AG09309 (cell line): ENCODE measurements at regions not wholly inside any gene's neighbourhood (a gene's known extent, or its start where the extent isn't known, plus 50 kb on each side); places are given as distances from the start of the nearest gene placed in this dataset.

Source experiments
- DNase-seq: peaks from one replicate; pipeline ENCODE4 v3.0.0-alpha.2; 2010; ENCODE audit warnings: low read depth
- H3K4me3 ChIP-seq: 2 replicates; pipeline ENCODE4 v1.5.1; 2011; ENCODE audit warnings: mild to moderate bottlenecking, low read depth, low read length, moderate library complexity; ENCODE audit not compliant: control insufficient read depth
- CTCF ChIP-seq: IDR thresholded peaks from 2 replicates; pipeline ENCODE4 v1.5.1; 2011; ENCODE audit warnings: mild to moderate bottlenecking, low read depth, low read length, inconsistent platforms; ENCODE audit not compliant: insufficient read depth, control insufficient read depth; ENCODE audit errors: missing control alignments

- H3K4me3 ChIP-seq, result no peak overlapping the region
- DNase-seq, result no peak
- TF ChIP-seq CTCF, result no peak
These were observed 126.1 kb upstream of the MAX start for GRCh38 chr14:65228436-65228835.

- DNase-seq, result no peak
- peak overlapping the region; percentile 16 for H3K4me3 ChIP-seq
- TF ChIP-seq CTCF, result no peak
These were observed 126.8 kb upstream of the MAX start for GRCh38 chr14:65228956-65229747.

- no peak for DNase-seq
These were observed 127.7 kb upstream of the MAX start for GRCh38 chr14:65229748-65230728.

GRCh38 chr14:65231286-65231980, 129.1 kb upstream of the MAX start:
- no peak for TF ChIP-seq CTCF
- no peak overlapping the region for H3K4me3 ChIP-seq
- DNase-seq, result no peak

More at GRCh38 chr14:65229748-65230728, 127.7 kb upstream of the MAX start:
- TF ChIP-seq CTCF, result no peak
- peak overlapping the region; percentile 16 for H3K4me3 ChIP-seq

GRCh38 chr14:65234752-65235361, 132.5 kb upstream of the MAX start:
- no peak overlapping the region for H3K4me3 ChIP-seq
- no peak for DNase-seq
- no peak for TF ChIP-seq CTCF

GRCh38 chr14:65237023-65237814, 134.9 kb upstream of the MAX start:
- DNase-seq, result no peak
- no peak overlapping the region for H3K4me3 ChIP-seq
- TF ChIP-seq CTCF, result no peak
